ENCODE measurements at regions not wholly inside any gene's neighbourhood (a gene's known extent, or its start where the extent isn't known, plus 50 kb on each side); places are given as distances from the start of the nearest gene placed in this dataset.

GRCh38 chr5:155839251-155840037 is 487.5 kb upstream of the SGCD start:
- DNase-seq (no peak), ATAC-seq (ENCODE audit: low FRiP score in 2 of 2) (no peak)
- Histone ChIP-seq H3K27me3 (no peaks in the 10 kb centered on the region), H3K27ac (no peak overlapping the region), H3K36me3 (no peaks in the 10 kb centered on the region), H3K9me3 (no peaks in the 10 kb centered on the region), H3K4me1 (no peaks in the 10 kb centered on the region), H3K4me3 (no peak overlapping the region)
- 75 to 80% methylated on average over 5 of the region's 5 CpGs for WGBS, 2 donors
- TF ChIP-seq, protein P1, sequence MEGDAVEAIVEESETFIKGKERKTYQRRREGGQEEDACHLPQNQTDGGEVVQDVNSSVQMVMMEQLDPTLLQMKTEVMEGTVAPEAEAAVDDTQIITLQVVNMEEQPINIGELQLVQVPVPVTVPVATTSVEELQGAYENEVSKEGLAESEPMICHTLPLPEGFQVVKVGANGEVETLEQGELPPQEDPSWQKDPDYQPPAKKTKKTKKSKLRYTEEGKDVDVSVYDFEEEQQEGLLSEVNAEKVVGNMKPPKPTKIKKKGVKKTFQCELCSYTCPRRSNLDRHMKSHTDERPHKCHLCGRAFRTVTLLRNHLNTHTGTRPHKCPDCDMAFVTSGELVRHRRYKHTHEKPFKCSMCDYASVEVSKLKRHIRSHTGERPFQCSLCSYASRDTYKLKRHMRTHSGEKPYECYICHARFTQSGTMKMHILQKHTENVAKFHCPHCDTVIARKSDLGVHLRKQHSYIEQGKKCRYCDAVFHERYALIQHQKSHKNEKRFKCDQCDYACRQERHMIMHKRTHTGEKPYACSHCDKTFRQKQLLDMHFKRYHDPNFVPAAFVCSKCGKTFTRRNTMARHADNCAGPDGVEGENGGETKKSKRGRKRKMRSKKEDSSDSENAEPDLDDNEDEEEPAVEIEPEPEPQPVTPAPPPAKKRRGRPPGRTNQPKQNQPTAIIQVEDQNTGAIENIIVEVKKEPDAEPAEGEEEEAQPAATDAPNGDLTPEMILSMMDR (IDR thresholded peaks at IDR 0.05), result no peak
- TF ChIP-seq POLR2AphosphoS5 (IDR thresholded peaks at IDR 0.05), result no peak
- no peak for TF ChIP-seq EP300 (IDR thresholded peaks at IDR 0.05)
- TF ChIP-seq POLR2A (IDR thresholded peaks at IDR 0.05), result no peak

DNA sequence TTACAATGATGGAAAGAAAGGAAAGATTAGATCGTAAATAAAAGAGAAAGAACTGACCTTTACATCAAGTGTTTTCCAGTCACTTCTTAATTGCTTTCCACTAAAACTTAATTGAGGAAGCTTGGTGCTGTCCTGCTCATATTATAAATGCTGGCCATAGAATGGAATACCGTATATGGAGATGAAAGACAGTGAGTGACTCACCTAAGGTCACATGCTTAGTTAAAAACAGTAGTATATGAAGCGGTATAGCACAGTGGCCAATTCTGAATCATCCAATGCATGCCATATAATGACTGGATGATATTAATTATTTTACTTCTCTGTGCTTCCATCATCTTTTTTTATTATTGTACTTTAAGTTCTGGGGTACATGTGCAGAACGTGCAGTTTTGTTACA is 482.4 kb upstream of the SGCD start:
- no peak overlapping the region for H3K27ac ChIP-seq
- no peaks in the 10 kb centered on the region for H3K4me1 ChIP-seq
- no peak for ATAC-seq (ENCODE audit: low FRiP score in 2 of 2)
- 78 to 89% methylated on average over 4 of the region's 4 CpGs for WGBS, 2 donors
- no peaks in the 10 kb centered on the region for H3K27me3 ChIP-seq
- no peaks in the 10 kb centered on the region for H3K36me3 ChIP-seq
- H3K9me3 ChIP-seq, result no peaks in the 10 kb centered on the region
- no peak for TF ChIP-seq POLR2AphosphoS5 (IDR thresholded peaks at IDR 0.05)
- TF ChIP-seq EP300 (IDR thresholded peaks at IDR 0.05), result no peak
- TF ChIP-seq, protein P1 (IDR thresholded peaks at IDR 0.05), result no peak
- no peak for TF ChIP-seq POLR2A (IDR thresholded peaks at IDR 0.05)
- no peak for DNase-seq
- no peak overlapping the region for H3K4me3 ChIP-seq

GRCh38 chr5:155850370-155850769 is 476.6 kb upstream of the SGCD start:
- TF ChIP-seq POLR2A (IDR thresholded peaks at IDR 0.05) (no peak), POLR2AphosphoS5 (IDR thresholded peaks at IDR 0.05) (no peak), EP300 (IDR thresholded peaks at IDR 0.05) (no peak)
- TF ChIP-seq, protein P1 (IDR thresholded peaks at IDR 0.05), result no peak

DNA sequence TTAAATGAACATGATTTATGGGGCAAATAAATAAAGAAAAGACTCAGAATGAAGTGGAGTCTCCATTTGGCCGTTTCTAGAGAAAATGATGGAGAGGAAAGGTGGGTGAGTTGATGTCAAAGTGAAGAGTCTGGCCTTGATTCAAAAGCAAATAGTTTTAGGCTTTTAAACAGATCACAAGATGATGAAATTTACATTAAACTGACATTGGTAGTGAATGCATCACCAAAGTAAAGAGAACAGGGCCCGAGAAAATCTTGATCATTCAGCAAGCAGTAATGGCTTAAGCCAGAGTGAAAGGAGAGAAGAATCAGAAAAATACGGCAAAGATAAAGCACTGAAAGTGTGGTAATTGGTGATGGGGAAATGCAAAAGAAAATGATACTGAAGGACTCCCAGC is 460.0 kb upstream of the SGCD start:
- ATAC-seq (ENCODE audit: low FRiP score in 2 of 2), result no peak
- Histone ChIP-seq H3K36me3 (no peaks in the 10 kb centered on the region), H3K4me3 (no peak overlapping the region), H3K9me3 (no peaks in the 10 kb centered on the region), H3K4me1 (no peaks in the 10 kb centered on the region), H3K27me3 (no peaks in the 10 kb centered on the region), H3K27ac (no peak overlapping the region)
- TF ChIP-seq POLR2AphosphoS5 (IDR thresholded peaks at IDR 0.05) (no peak), EP300 (IDR thresholded peaks at IDR 0.05) (no peak), POLR2A (IDR thresholded peaks at IDR 0.05) (no peak)
- TF ChIP-seq, protein P1 (IDR thresholded peaks at IDR 0.05), result no peak
- WGBS, 2 donors, result 72 to 78% methylated on average over 3 of the region's 3 CpGs
- no peak for DNase-seq

More at GRCh38 chr5:155850370-155850769, 476.6 kb upstream of the SGCD start:
- Histone ChIP-seq H3K9me3 (no peaks in the 10 kb centered on the region), H3K27me3 (no peaks in the 10 kb centered on the region), H3K4me1 (no peaks in the 10 kb centered on the region), H3K27ac (no peak overlapping the region), H3K4me3 (no peak overlapping the region), H3K36me3 (no peaks in the 10 kb centered on the region)
- 60 to 63% methylated on average over 3 of the region's 3 CpGs for WGBS, 2 donors
- no peak for ATAC-seq (ENCODE audit: low FRiP score in 2 of 2)
- no peak for DNase-seq
